Breast epithelium (tissue), 3 donors: ENCODE measurements at regions not wholly inside any gene's neighbourhood (a gene's known extent, or its start where the extent isn't known, plus 50 kb on each side); places are given as distances from the start of the nearest gene placed in this dataset.

Experiments used
- CTCF ChIP-seq, 3 donors: fragments of 450-650 bp; IDR thresholded peaks; one replicate each; pipeline ENCODE4 v1.5.1; 2016 to 2017; ENCODE audit warnings: antibody characterized with exemption in 3 of 3, mild to moderate bottlenecking in 3 of 3, moderate library complexity in 3 of 3
- POLR2A ChIP-seq: fragments of 450-650 bp; IDR thresholded peaks from one replicate; pipeline ENCODE4 v1.6.1; 2016; ENCODE audit warnings: antibody characterized with exemption, mild to moderate bottlenecking, moderate library complexity
- POLR2AphosphoS5 ChIP-seq, 3 donors: sonication (generic); formaldehyde crosslinking; IDR thresholded peaks; one replicate each; pipeline ENCODE4 v1.6.1; 2017; ENCODE audit warnings: antibody characterized with exemption in 3 of 3

GRCh38 chr2:65486802-65487201 lies 54.4 kb upstream of the SPRED2 start:
- TF ChIP-seq CTCF (IDR thresholded peaks at IDR 0.05) (no peak), POLR2AphosphoS5 (IDR thresholded peaks at IDR 0.05) (no peak), POLR2A (no peak)
